ENCODE measurements at regions not wholly inside any gene's neighbourhood (a gene's known extent, or its start where the extent isn't known, plus 50 kb on each side); places are given as distances from the start of the nearest gene placed in this dataset.

GRCh38 chr5:8238080-8238479 lies 369.1 kb downstream of the MTRR start:
- H3K36me3 ChIP-seq (ENCODE audit: control insufficient read depth in 2 of 2, extremely low read depth in 1 of 2, insufficient read depth in 2 of 2, low read length in 2 of 2) = no peaks in the 10 kb centered on the region
- no peaks in the 10 kb centered on the region for H3K79me2 ChIP-seq (ENCODE audit: control insufficient read depth, insufficient read depth, low read length)
- dilution Hi-C loops (cut with MboI; ENCODE audit: extremely low pct_ligation_motif_present, low sequenced_read_pairs) = no loop called here
- no peak overlapping the region for H3K9ac ChIP-seq (ENCODE audit: control insufficient read depth, extremely low read depth, insufficient read depth, low read length)
- no peaks in the 10 kb centered on the region for H3K9me1 ChIP-seq (ENCODE audit: control insufficient read depth, extremely low read depth, insufficient read depth, low read length)
- DNase-seq (ENCODE audit: low read depth, low spot score) (no peak), FAIRE-seq (no peak)
- H3K27ac ChIP-seq (ENCODE audit: control insufficient read depth, insufficient read depth, low read length) = no peak overlapping the region
- no peak overlapping the region for H2AFZ ChIP-seq (ENCODE audit: control insufficient read depth, low read length)
- H3K9me3 ChIP-seq (ENCODE audit: control insufficient read depth, low read depth, low read length) = no peaks in the 10 kb centered on the region
- H4K20me1 ChIP-seq (ENCODE audit: control insufficient read depth, extremely low read depth, insufficient read depth, low read length) = no peaks in the 10 kb centered on the region
- TF ChIP-seq CTCF (optimal IDR thresholded peaks at IDR 0.05 in 1 of 3, IDR thresholded peaks at IDR 0.05 in 1 of 3, conservative IDR thresholded peaks at IDR 0.05 in 1 of 3; ENCODE audit: extremely low read depth in 1 of 3, insufficient read depth in 2 of 3, low read length in 3 of 3) = no peak
- TF ChIP-seq EZH2 (IDR thresholded peaks at IDR 0.05; ENCODE audit: low read length) = no peak
- H3K4me2 ChIP-seq (ENCODE audit: control insufficient read depth, extremely low read depth, insufficient read depth, low read depth, low read length) = no peak overlapping the region
- no peaks in the 10 kb centered on the region for H3K4me1 ChIP-seq (ENCODE audit: control insufficient read depth, extremely low read depth, insufficient read depth, low read length)
- no peak overlapping the region for H3K4me3 ChIP-seq (ENCODE audit: control insufficient read depth in 2 of 3, extremely low read depth in 1 of 3, insufficient read depth in 2 of 3, low read depth in 1 of 3, low read length in 3 of 3)
- no peaks in the 10 kb centered on the region for H3K27me3 ChIP-seq (ENCODE audit: control insufficient read depth, extremely low read depth, insufficient read depth, low read length)

GRCh38 chr5:8239198-8239597 lies 370.2 kb downstream of the MTRR start:
- Histone ChIP-seq H3K9ac (ENCODE audit: control insufficient read depth, extremely low read depth, insufficient read depth, low read length) (no peak overlapping the region), H3K27me3 (ENCODE audit: control insufficient read depth, extremely low read depth, insufficient read depth, low read length) (no peaks in the 10 kb centered on the region), H3K4me2 (ENCODE audit: control insufficient read depth, extremely low read depth, insufficient read depth, low read depth, low read length) (no peak overlapping the region), H3K36me3 (ENCODE audit: control insufficient read depth in 2 of 2, extremely low read depth in 1 of 2, insufficient read depth in 2 of 2, low read length in 2 of 2) (no peaks in the 10 kb centered on the region), H3K4me1 (ENCODE audit: control insufficient read depth, extremely low read depth, insufficient read depth, low read length) (no peaks in the 10 kb centered on the region), H3K27ac (ENCODE audit: control insufficient read depth, insufficient read depth, low read length) (no peak overlapping the region), H3K4me3 (ENCODE audit: control insufficient read depth in 2 of 3, extremely low read depth in 1 of 3, insufficient read depth in 2 of 3, low read depth in 1 of 3, low read length in 3 of 3) (no peak overlapping the region), H3K9me1 (ENCODE audit: control insufficient read depth, extremely low read depth, insufficient read depth, low read length) (no peaks in the 10 kb centered on the region), H3K9me3 (ENCODE audit: control insufficient read depth, low read depth, low read length) (no peaks in the 10 kb centered on the region), H4K20me1 (ENCODE audit: control insufficient read depth, extremely low read depth, insufficient read depth, low read length) (no peaks in the 10 kb centered on the region), H2AFZ (ENCODE audit: control insufficient read depth, low read length) (no peak overlapping the region), H3K79me2 (ENCODE audit: control insufficient read depth, insufficient read depth, low read length) (no peaks in the 10 kb centered on the region)
- DNase-seq (ENCODE audit: low read depth, low spot score) (no peak), FAIRE-seq (no peak)
- dilution Hi-C loops (cut with MboI; ENCODE audit: extremely low pct_ligation_motif_present, low sequenced_read_pairs) = no loop called here
- TF ChIP-seq EZH2 (IDR thresholded peaks at IDR 0.05; ENCODE audit: low read length) = no peak
- TF ChIP-seq CTCF (optimal IDR thresholded peaks at IDR 0.05 in 1 of 3, IDR thresholded peaks at IDR 0.05 in 1 of 3, conservative IDR thresholded peaks at IDR 0.05 in 1 of 3; ENCODE audit: extremely low read depth in 1 of 3, insufficient read depth in 2 of 3, low read length in 3 of 3) = no peak

Measured in keratinocyte (primary cell).